GM23248 (cell line): ENCODE measurements at regions not wholly inside any gene's neighbourhood (a gene's known extent, or its start where the extent isn't known, plus 50 kb on each side); places are given as distances from the start of the nearest gene placed in this dataset.

ENCODE experiments used
- DNase-seq: peaks from one replicate; pipeline ENCODE4 v3.0.0-alpha.2; 2015
- H2AFZ ChIP-seq: fragments of 200-600 bp; sonication (generic); 2 replicates; pipeline ENCODE4 v1.6.1; 2016; ENCODE audit warnings: antibody characterized with exemption
- H3F3A ChIP-seq: fragments of 200-600 bp; sonication (generic); 2 replicates; pipeline ENCODE4 v1.6.1; 2016; ENCODE audit warnings: mild to moderate bottlenecking, antibody characterized with exemption, mixed run types; ENCODE audit not compliant: insufficient read depth
- H3K27ac ChIP-seq: fragments of 200-600 bp; sonication (generic); 2 replicates; pipeline ENCODE4 v1.5.1; 2016; ENCODE audit warnings: mild to moderate bottlenecking
- H3K27me3 ChIP-seq: fragments of 200-600 bp; sonication (generic); replicated peaks from 2 replicates; pipeline ENCODE4 v1.6.1; 2016; ENCODE audit warnings: mild to moderate bottlenecking; ENCODE audit not compliant: insufficient read depth
- H3K36me3 ChIP-seq: fragments of 200-600 bp; sonication (generic); 2 replicates; pipeline ENCODE4 v1.6.1; 2016; ENCODE audit warnings: low read depth, mild to moderate bottlenecking
- H3K4me1 ChIP-seq: fragments of 200-600 bp; sonication (generic); 2 replicates; pipeline ENCODE4 v1.6.1; 2016; ENCODE audit warnings: mild to moderate bottlenecking; ENCODE audit not compliant: insufficient read depth
- H3K4me2 ChIP-seq: fragments of 200-600 bp; sonication (generic); one replicate; pipeline ENCODE4 v1.6.1; 2016; ENCODE audit warnings: mild to moderate bottlenecking; ENCODE audit not compliant: unreplicated experiment
- H3K4me3 ChIP-seq: fragments of 200-600 bp; sonication (generic); 2 replicates; pipeline ENCODE4 v1.5.1; 2016; ENCODE audit warnings: mild to moderate bottlenecking
- H3K79me2 ChIP-seq: fragments of 200-600 bp; sonication (generic); 2 replicates; pipeline ENCODE4 v1.6.1; 2016; ENCODE audit warnings: mild to moderate bottlenecking; ENCODE audit not compliant: insufficient read depth
- H3K9ac ChIP-seq: fragments of 200-600 bp; sonication (generic); 2 replicates; pipeline ENCODE4 v1.6.1; 2016; ENCODE audit warnings: mild to moderate bottlenecking
- H3K9me2 ChIP-seq: fragments of 200-600 bp; sonication (generic); 2 replicates; pipeline ENCODE4 v1.6.1; 2016; ENCODE audit warnings: mixed run types, mild to moderate bottlenecking, moderate library complexity; ENCODE audit not compliant: insufficient read depth
- H3K9me3 ChIP-seq: fragments of 200-600 bp; sonication (generic); one replicate; pipeline ENCODE4 v1.6.1; 2017; ENCODE audit warnings: low read depth
- H4K20me1 ChIP-seq: fragments of 200-600 bp; sonication (generic); 2 replicates; pipeline ENCODE4 v1.6.0; 2016; ENCODE audit not compliant: insufficient read depth
- EZH2 ChIP-seq: fragments of 200-600 bp; sonication (generic); IDR thresholded peaks from 2 replicates; pipeline ENCODE4 v1.6.1; 2018; ENCODE audit warnings: antibody characterized with exemption, mild to moderate bottlenecking; ENCODE audit not compliant: insufficient read depth, poor library complexity, severe bottlenecking
- EZH2phosphoT487 ChIP-seq: fragments of 200-600 bp; sonication (generic); IDR thresholded peaks from 2 replicates; pipeline ENCODE4 v1.6.1; 2018; ENCODE audit warnings: antibody characterized with exemption, moderate library complexity, mild to moderate bottlenecking, low read depth; ENCODE audit not compliant: insufficient read depth
- WGBS, 2 experiments: methylation state at CpG; one replicate each; pipeline ENCODE4 v1.1.6; 2015 to 2017; ENCODE audit warnings: low lambda C conversion rate in 2 of 2, low coverage in 1 of 2; ENCODE audit errors: missing lambda C conversion rate in 2 of 2; 5-methylcytosine and 5-hydroxymethylcytosine counted together
- in situ Hi-C: fragments of 300-500 bp; cut with MboI; formaldehyde crosslinking; loops from 2 replicates; pipeline ENCODE4 v1.15.0; 2020

DNA sequence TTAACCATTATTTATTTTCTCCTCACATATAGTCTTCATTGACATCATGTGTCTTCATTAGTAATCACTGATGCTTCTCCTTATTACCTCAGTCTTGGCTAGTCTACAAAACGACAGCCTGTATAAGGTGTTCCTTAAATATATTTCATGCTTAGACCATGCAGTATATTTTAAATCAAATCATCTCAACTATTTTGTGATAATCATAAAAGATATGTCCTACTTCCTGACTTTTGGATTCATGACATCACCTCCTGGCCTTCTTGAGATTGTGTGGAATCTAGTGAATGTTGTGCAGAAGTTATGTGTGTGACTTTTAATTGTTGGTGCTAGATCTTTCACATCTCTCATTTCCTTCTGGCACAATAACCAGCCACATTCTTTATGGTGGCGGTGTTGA, 1339.3 kb upstream of the C9orf72 start:
- Histone ChIP-seq H3K9me2 (no peaks in the 10 kb centered on the region), H2AFZ (no peak overlapping the region), H3K27ac (no peak overlapping the region), H3K4me3 (no peak overlapping the region), H3K4me1 (no peaks in the 10 kb centered on the region), H3F3A (no peaks in the 10 kb centered on the region), H3K27me3 (no peaks in the 10 kb centered on the region), H3K79me2 (no peaks in the 10 kb centered on the region), H3K9me3 (no peaks in the 10 kb centered on the region), H3K4me2 (no peak overlapping the region), H3K36me3 (no peaks in the 10 kb centered on the region), H4K20me1 (no peaks in the 10 kb centered on the region), H3K9ac (no peak overlapping the region)
- WGBS, 2 experiments = 25 to 30% methylated on average over 2 of the region's 2 CpGs
- DNase-seq = no peak
- TF ChIP-seq EZH2 (no peak), EZH2phosphoT487 (no peak)
- in situ Hi-C loops = no loop called here

DNA sequence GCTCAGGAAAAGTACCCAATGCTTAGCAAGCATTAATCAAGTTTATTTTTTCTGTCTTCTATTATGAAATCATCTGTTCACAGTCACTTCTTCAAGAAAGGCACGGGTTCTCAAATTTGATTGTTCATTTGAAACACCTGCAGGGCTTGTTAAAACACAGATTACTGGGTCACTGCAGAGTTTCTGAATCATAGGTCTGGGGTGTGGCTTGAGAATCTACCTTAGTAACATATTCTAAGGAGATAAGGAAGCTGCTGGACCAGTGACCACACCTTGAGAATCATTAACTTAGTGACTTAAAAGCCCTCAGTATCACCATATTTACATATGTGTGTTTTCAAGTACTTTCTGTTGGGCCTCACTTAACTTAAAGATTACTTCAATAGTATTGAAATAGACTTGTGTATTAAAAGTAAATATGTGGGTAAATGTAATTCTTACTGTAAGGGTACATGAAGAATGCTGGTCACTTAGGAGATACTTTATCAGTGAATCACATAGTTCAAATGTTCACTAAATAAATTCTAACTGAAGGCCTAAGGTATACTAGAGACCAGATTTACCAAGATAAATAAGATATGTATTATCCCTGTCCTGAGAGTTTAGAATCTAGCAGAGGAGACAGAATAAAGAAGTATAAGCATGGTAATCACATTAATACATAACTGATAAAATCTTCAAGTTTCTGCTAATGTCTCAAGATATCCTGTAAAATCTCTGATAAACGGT, 1342.1 kb upstream of the C9orf72 start:
- no peaks in the 10 kb centered on the region for H3K36me3 ChIP-seq
- no peaks in the 10 kb centered on the region for H3K79me2 ChIP-seq
- no peaks in the 10 kb centered on the region for H3K4me1 ChIP-seq
- 15 to 21% methylated on average over 2 of the region's 2 CpGs for WGBS, 2 experiments
- no peak overlapping the region for H3K27ac ChIP-seq
- H3K27me3 ChIP-seq = no peaks in the 10 kb centered on the region
- H3K9me2 ChIP-seq = no peaks in the 10 kb centered on the region
- H2AFZ ChIP-seq = no peak overlapping the region
- no peaks in the 10 kb centered on the region for H3K9me3 ChIP-seq
- H3K4me3 ChIP-seq = no peak overlapping the region
- H3K9ac ChIP-seq = no peak overlapping the region
- no peaks in the 10 kb centered on the region for H4K20me1 ChIP-seq
- H3F3A ChIP-seq = no peaks in the 10 kb centered on the region
- no peak for DNase-seq
- no peak overlapping the region for H3K4me2 ChIP-seq
- in situ Hi-C loops = no loop called here
- TF ChIP-seq EZH2 = no peak
- no peak for TF ChIP-seq EZH2phosphoT487

- no peaks in the 10 kb centered on the region for H3K4me1 ChIP-seq
- no peak overlapping the region for H3K27ac ChIP-seq
- no peak overlapping the region for H3K4me3 ChIP-seq
- H3K27me3 ChIP-seq = no peaks in the 10 kb centered on the region
- H2AFZ ChIP-seq = no peak overlapping the region
- no peak overlapping the region for H3K9ac ChIP-seq
- no peaks in the 10 kb centered on the region for H4K20me1 ChIP-seq
- in situ Hi-C loops = no loop called here
- H3K36me3 ChIP-seq = no peaks in the 10 kb centered on the region
- TF ChIP-seq EZH2phosphoT487 = no peak
- no peak for TF ChIP-seq EZH2
- no peaks in the 10 kb centered on the region for H3K9me3 ChIP-seq
- no peaks in the 10 kb centered on the region for H3K79me2 ChIP-seq
- no peak for DNase-seq
- no peak overlapping the region for H3K4me2 ChIP-seq
- no peaks in the 10 kb centered on the region for H3F3A ChIP-seq
- WGBS, 2 experiments = 5 to 11% methylated on average over 3 of the region's 3 CpGs
- H3K9me2 ChIP-seq = no peaks in the 10 kb centered on the region
Measured at GRCh38 chr9:28916348-28916747, 1343.1 kb upstream of the C9orf72 start.

- H3K9ac ChIP-seq = no peak overlapping the region
- no peaks in the 10 kb centered on the region for H3K9me2 ChIP-seq
- H3K9me3 ChIP-seq = no peaks in the 10 kb centered on the region
- H3K79me2 ChIP-seq = no peaks in the 10 kb centered on the region
- no peak for DNase-seq
- no peak overlapping the region for H3K4me3 ChIP-seq
- no peaks in the 10 kb centered on the region for H4K20me1 ChIP-seq
- no peaks in the 10 kb centered on the region for H3K27me3 ChIP-seq
- no peaks in the 10 kb centered on the region for H3K4me1 ChIP-seq
- 27 to 40% methylated on average over 3 of the region's 3 CpGs for WGBS, 2 experiments
- in situ Hi-C loops = no loop called here
- H3K4me2 ChIP-seq = no peak overlapping the region
- H3K36me3 ChIP-seq = no peaks in the 10 kb centered on the region
- no peak overlapping the region for H3K27ac ChIP-seq
- no peaks in the 10 kb centered on the region for H3F3A ChIP-seq
- no peak for TF ChIP-seq EZH2phosphoT487
- no peak for TF ChIP-seq EZH2
- H2AFZ ChIP-seq = no peak overlapping the region
Measured at GRCh38 chr9:28921857-28922500, 1348.7 kb upstream of the C9orf72 start.
